22Rv1 (cell line): ENCODE measurements at regions not wholly inside any gene's neighbourhood (a gene's known extent, or its start where the extent isn't known, plus 50 kb on each side); places are given as distances from the start of the nearest gene placed in this dataset.

Experiments
- H3K27ac ChIP-seq: fragments of 450-650 bp; 2 replicates; pipeline ENCODE4 v1.5.1; 2017
- ZFX ChIP-seq: fragments of 450-650 bp; IDR thresholded peaks from 2 replicates; pipeline ENCODE4 v1.6.1; 2017; ENCODE audit warnings: antibody characterized with exemption, borderline replicate concordance
- TF ChIP-seq, protein P1 (sequence below): fragments of 450-650 bp; IDR thresholded peaks from 2 replicates; pipeline ENCODE4 v1.5.1; 2017; ENCODE audit warnings: mild to moderate bottlenecking

DNA sequence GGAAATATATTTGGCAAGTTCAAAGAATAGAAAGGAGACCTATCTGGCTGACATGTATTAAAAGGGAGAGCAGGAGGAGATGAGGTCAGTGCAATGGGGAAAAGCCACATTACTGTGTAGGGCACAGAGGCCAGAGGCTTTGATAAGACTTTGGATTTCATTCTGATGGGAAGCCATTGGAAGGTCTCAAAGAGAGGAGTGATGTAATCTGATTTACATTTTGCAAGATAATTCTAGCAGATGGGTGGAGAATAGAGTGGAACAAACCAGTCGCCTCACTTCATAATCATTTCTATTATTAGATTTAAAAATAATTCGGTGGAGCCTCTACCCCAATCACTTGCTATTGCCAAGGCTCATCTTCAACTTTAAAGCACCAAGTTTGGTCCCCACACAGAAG is 278.4 kb upstream of the ZC3H12C start:
- no peak overlapping the region for H3K27ac ChIP-seq
- TF ChIP-seq, protein P1, sequence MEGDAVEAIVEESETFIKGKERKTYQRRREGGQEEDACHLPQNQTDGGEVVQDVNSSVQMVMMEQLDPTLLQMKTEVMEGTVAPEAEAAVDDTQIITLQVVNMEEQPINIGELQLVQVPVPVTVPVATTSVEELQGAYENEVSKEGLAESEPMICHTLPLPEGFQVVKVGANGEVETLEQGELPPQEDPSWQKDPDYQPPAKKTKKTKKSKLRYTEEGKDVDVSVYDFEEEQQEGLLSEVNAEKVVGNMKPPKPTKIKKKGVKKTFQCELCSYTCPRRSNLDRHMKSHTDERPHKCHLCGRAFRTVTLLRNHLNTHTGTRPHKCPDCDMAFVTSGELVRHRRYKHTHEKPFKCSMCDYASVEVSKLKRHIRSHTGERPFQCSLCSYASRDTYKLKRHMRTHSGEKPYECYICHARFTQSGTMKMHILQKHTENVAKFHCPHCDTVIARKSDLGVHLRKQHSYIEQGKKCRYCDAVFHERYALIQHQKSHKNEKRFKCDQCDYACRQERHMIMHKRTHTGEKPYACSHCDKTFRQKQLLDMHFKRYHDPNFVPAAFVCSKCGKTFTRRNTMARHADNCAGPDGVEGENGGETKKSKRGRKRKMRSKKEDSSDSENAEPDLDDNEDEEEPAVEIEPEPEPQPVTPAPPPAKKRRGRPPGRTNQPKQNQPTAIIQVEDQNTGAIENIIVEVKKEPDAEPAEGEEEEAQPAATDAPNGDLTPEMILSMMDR = no peak
- no peak for TF ChIP-seq ZFX

DNA sequence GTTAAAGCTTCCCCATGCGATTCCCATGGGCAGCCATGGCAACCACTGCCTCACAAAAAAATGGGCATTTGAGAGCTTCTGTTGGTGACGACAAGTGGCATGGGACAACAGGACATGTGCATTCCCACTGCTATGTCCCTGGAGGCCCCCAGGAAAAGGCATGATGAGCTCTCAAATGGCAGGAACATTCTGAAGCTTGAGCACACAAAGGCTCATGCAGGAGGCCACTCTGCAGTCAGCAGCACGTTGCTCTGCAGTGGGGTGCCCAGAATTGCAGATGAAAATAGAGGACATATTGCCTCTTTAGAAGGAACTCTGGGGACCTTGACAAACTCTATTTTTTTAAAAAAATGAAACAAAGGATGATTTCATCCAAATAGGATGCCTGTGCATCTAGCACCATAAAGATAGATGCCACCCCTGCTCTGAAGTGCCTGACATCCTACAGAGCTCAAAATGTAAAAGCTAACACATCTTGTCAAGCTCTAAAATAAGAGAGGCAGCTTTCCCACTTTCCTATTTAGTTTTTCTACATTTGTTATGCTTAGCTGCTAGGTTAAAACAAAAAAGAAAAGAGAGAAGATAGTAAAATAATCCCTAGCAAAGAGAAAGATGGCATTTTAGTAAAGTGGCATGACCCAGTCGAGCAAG is 277.6 kb upstream of the ZC3H12C start:
- H3K27ac ChIP-seq = no peak overlapping the region
- no peak for TF ChIP-seq ZFX
- TF ChIP-seq, protein P1 = no peak

DNA sequence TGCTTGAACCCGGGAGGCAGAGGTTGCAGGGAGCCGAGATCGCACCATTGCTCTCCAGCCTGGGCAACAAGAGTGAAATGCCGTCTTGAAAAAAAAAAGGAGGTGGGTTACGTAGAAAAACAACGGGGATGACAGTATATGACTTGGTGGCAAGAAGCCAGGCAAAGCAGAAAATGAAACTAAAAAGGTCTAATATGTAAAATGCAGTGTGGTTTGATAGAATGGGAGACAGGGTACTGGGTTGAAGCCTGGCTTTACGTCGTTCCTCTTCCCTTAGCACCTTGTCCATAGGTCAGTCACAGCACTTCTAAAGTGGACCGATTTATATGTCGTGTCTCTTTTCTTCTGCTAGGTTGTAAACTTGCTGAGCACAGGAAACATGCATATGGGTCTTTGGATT is 274.9 kb upstream of the ZC3H12C start:
- no peak overlapping the region for H3K27ac ChIP-seq
- no peak for TF ChIP-seq ZFX
- TF ChIP-seq, protein P1 = no peak

DNA sequence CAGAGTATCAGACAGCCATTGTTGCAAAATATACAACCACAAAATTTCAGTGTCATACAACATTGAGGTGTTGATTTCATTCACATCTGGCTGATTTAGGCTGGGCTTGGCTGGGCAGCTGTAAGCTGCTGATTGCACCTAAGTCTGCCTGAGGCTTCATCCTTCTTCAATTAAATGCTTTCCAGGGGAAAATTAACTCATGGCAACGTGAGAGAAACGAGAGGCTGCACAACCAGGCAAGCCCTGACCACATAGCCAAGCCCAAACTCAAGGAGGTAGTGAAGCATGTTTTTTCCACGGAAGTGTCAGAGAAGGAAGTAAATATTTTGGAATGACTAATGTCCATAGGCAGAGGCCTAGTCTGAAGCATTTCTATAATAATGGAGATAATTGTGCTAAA is 273.8 kb upstream of the ZC3H12C start:
- TF ChIP-seq ZFX = no peak
- TF ChIP-seq, protein P1 = no peak
- no peak overlapping the region for H3K27ac ChIP-seq

DNA sequence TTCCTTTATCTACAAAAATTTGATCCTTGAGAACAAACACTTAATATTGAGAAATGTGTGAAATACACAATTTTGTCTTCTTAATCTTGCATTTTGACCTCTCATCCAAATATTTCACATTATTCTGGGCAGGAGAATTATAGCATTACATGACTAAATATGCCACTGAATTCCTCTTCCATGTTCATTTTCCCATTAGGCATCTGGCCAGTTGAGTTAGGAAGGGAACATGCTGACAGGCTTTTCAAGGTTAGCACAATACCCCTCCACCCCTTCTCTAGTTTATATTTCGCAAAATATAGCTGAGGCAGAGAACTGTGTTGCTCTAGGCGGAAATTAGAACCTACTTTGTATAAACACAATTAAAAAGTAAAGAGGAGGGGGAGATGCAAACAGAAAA is 271.7 kb upstream of the ZC3H12C start:
- no peak overlapping the region for H3K27ac ChIP-seq
- no peak for TF ChIP-seq ZFX
- TF ChIP-seq, protein P1 = no peak

DNA sequence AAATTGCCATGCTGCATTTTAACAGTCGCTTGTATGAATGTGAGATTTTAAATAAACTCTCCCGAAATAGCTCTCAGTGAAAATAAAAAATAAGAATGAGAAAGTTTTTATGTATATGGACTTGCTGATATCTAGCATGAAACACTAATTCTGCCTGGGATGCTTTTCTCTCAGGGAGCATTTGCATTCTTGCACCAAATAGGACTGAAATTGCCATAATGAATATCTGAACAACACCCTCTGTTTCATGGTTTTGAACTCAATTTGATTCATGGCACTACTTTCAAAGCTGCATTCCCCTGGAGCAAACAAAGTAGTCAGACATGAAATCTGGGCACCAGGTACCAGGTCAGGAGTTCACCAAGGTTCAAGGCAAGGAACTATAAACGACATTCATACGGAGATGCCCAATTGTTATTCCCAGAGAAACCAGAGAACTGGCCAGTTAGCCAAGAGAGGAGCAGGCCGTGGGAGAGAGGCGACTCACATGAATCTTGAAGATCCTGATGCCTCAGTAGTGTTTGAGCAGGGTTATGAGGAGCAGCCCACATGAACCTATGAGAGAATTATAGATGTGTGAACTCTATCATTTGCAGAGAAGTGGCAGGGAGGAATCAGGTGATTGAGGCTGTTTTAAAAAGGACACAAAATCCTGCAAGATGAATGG is 270.6 kb upstream of the ZC3H12C start:
- no peak overlapping the region for H3K27ac ChIP-seq
- TF ChIP-seq ZFX = no peak
- TF ChIP-seq, protein P1 = no peak

DNA sequence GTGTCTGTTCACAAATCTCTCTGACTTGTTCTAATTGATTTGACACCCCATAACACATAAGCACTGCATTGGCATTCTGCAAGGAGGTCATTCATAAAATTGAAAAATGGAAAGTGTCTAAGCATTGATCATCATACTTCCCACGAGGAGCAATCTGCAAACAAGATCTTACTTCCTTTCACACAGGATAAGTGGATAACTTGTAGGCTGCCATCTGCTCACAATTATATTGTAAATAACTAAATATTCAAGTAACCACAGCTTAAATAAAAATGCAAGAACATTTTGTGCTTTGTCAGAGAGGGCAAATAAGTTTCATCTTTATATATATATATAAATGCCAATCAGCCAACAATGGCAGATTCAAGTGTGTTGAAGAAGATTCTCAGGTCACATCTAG is 264.8 kb upstream of the ZC3H12C start:
- H3K27ac ChIP-seq = no peak overlapping the region
- TF ChIP-seq ZFX = no peak
- TF ChIP-seq, protein P1 = no peak
